ENCODE measurements at regions not wholly inside any gene's neighbourhood (a gene's known extent, or its start where the extent isn't known, plus 50 kb on each side); places are given as distances from the start of the nearest gene placed in this dataset.

DNA sequence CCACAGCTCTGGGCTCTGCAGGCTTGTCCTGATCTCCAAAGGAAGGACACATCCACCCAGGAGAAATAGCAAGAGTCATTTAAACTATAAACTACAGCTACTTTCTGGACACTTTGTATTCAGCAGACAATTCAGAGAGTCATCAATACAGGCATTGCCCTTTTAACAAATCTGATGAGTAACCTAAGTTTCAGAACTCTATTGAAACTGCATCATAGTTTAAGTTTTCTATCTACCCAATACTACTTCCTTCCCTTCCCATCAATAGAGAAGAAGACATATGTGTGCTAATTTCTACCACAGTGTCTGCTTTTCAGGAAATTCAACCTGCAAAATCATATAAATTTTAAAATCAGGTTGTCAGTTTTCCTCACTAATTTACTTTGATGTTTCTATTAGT is 736.5 kb downstream of the IGSF11 start:
- Mint-ChIP-seq H3K36me3 (ENCODE audit: low read depth) (no peaks in the 10 kb centered on the region), H3K9me3 (no peaks in the 10 kb centered on the region), H3K4me1 (ENCODE audit: low read depth) (no peaks in the 10 kb centered on the region), H3K27me3 (no peaks in the 10 kb centered on the region), H3K4me3 (no peak overlapping the region), H3K27ac (no peak overlapping the region)
- Histone ChIP-seq H3K36me3 (ENCODE audit: insufficient read depth, low read length) (no peaks in the 10 kb centered on the region), H3K27me3 (ENCODE audit: control insufficient read depth in 1 of 2, insufficient read depth in 2 of 2, low read length in 2 of 2) (no peaks in the 10 kb centered on the region), H3K4me1 (ENCODE audit: insufficient read depth, low read length) (no peaks in the 10 kb centered on the region), H3K4me3 (ENCODE audit: low read length) (no peak overlapping the region), H3K9me3 (ENCODE audit: control insufficient read depth in 1 of 2, insufficient read depth in 1 of 2, low read length in 2 of 2) (no peaks in the 10 kb centered on the region), H3K27ac (ENCODE audit: low read depth in 1 of 2, low read length in 2 of 2) (no peak overlapping the region)
- ChIA-PET CTCF (no interaction called here), POLR2A (no interaction called here)
- ATAC-seq (ENCODE audit: poor library complexity) (no peak), DNase-seq (no peak)
- TF ChIP-seq, protein P1, sequence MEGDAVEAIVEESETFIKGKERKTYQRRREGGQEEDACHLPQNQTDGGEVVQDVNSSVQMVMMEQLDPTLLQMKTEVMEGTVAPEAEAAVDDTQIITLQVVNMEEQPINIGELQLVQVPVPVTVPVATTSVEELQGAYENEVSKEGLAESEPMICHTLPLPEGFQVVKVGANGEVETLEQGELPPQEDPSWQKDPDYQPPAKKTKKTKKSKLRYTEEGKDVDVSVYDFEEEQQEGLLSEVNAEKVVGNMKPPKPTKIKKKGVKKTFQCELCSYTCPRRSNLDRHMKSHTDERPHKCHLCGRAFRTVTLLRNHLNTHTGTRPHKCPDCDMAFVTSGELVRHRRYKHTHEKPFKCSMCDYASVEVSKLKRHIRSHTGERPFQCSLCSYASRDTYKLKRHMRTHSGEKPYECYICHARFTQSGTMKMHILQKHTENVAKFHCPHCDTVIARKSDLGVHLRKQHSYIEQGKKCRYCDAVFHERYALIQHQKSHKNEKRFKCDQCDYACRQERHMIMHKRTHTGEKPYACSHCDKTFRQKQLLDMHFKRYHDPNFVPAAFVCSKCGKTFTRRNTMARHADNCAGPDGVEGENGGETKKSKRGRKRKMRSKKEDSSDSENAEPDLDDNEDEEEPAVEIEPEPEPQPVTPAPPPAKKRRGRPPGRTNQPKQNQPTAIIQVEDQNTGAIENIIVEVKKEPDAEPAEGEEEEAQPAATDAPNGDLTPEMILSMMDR (IDR thresholded peaks at IDR 0.05) = no peak
- intact Hi-C loops (cut with DNase I, micrococcal nuclease) = no loop called here

DNA sequence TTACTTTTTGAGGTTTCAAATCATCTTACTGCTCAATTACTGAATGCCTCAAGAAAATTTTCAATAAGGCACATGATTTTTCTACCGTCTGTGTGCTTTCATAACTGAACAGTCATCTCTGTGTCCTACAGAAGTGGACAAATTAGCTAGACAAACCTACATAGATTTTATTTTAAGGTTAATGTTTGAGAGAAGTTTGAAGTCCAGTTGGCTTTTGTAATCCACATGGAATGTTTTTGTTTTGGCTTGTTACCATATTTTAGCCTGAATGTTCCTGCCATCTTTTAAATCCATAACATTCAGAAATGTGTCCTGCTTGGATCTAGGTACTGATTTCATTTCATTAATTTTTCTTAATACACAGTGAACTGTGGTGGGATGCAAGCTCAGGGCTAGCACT is 730.1 kb downstream of the IGSF11 start:
- ATAC-seq (ENCODE audit: poor library complexity) (no peak), DNase-seq (no peak)
- Histone ChIP-seq H3K27me3 (ENCODE audit: control insufficient read depth in 1 of 2, insufficient read depth in 2 of 2, low read length in 2 of 2) (no peaks in the 10 kb centered on the region), H3K9me3 (ENCODE audit: control insufficient read depth in 1 of 2, insufficient read depth in 1 of 2, low read length in 2 of 2) (no peaks in the 10 kb centered on the region), H3K4me3 (ENCODE audit: low read length) (no peak overlapping the region), H3K27ac (ENCODE audit: low read depth in 1 of 2, low read length in 2 of 2) (no peak overlapping the region), H3K36me3 (ENCODE audit: insufficient read depth, low read length) (no peaks in the 10 kb centered on the region), H3K4me1 (ENCODE audit: insufficient read depth, low read length) (no peaks in the 10 kb centered on the region)
- Mint-ChIP-seq H3K27me3 (no peaks in the 10 kb centered on the region), H3K27ac (no peak overlapping the region), H3K4me3 (no peak overlapping the region), H3K4me1 (ENCODE audit: low read depth) (no peaks in the 10 kb centered on the region), H3K9me3 (peaks cover 3% of the 10 kb centered on the region), H3K36me3 (ENCODE audit: low read depth) (no peaks in the 10 kb centered on the region)
- intact Hi-C loops (cut with DNase I, micrococcal nuclease) = no loop called here
- CTCF ChIA-PET = no interaction called here
- TF ChIP-seq, protein P1 (IDR thresholded peaks at IDR 0.05) = no peak
- POLR2A ChIA-PET = no interaction called here

DNA sequence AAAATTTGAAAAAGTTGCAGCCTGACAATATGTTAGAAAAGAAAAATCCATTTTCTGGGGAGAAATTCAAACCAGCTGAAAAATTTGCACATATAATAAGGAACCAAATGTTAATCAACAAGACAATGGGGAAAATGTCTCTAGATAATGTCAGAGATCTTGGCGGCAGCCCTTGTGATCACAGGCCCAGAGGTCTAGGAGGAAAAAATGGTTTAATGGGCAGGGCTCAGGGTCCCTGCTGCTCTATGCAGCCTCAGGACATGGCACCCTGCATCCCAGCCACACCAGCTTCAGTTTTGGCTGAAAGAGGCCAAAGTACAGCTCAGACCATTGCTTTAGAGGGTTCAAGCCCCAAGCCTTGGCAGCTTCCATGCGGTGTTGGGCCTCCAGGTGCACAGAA is 701.9 kb downstream of the IGSF11 start:
- CTCF ChIA-PET = no interaction called here
- Mint-ChIP-seq H3K36me3 (ENCODE audit: low read depth) (no peaks in the 10 kb centered on the region), H3K4me1 (ENCODE audit: low read depth) (no peaks in the 10 kb centered on the region), H3K9me3 (peaks cover 17% of the 10 kb centered on the region), H3K27me3 (no peaks in the 10 kb centered on the region), H3K27ac (no peak overlapping the region), H3K4me3 (no peak overlapping the region)
- Histone ChIP-seq H3K27me3 (ENCODE audit: control insufficient read depth in 1 of 2, insufficient read depth in 2 of 2, low read length in 2 of 2) (no peaks in the 10 kb centered on the region), H3K4me1 (ENCODE audit: insufficient read depth, low read length) (no peaks in the 10 kb centered on the region), H3K9me3 (ENCODE audit: control insufficient read depth in 1 of 2, insufficient read depth in 1 of 2, low read length in 2 of 2) (peaks cover 4 to 10% of the 10 kb centered on the region in 2 experiments), H3K27ac (ENCODE audit: low read depth in 1 of 2, low read length in 2 of 2) (no peak overlapping the region), H3K4me3 (ENCODE audit: low read length) (no peak overlapping the region), H3K36me3 (ENCODE audit: insufficient read depth, low read length) (no peaks in the 10 kb centered on the region)
- intact Hi-C loops (cut with DNase I, micrococcal nuclease) = no loop called here
- POLR2A ChIA-PET = no interaction called here
- ATAC-seq (ENCODE audit: poor library complexity) (no peak), DNase-seq (no peak)
- TF ChIP-seq, protein P1 (IDR thresholded peaks at IDR 0.05) = no peak

All from CD4-positive, alpha-beta T cell (primary cell).